ENCODE measurements at regions not wholly inside any gene's neighbourhood (a gene's known extent, or its start where the extent isn't known, plus 50 kb on each side); places are given as distances from the start of the nearest gene placed in this dataset.

DNA sequence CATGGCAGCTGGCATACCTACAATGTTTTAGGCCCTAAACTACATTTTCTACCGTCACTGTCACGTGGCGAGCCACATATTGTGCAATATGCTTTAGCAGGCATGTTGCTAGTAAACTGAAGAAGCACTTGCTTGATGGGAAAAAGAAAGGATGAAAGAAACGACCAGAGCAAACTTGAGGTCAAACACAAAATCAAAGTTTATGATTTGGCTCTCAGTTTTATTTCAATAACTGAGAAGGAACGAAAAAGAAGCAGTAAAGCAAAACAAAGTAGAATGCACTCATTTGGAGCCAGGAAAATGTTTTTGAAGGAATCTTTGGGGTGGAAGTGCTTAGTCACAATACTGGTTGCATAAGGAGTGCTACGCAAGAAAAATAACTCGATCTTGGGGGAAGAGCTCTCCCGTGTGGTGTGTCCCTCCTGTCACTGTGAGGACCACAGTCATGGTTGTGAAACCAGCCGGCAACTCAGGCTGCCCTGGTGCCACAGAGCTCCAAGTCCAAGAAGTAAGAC, 349.8 kb downstream of the RBM43 start:
- DNase-seq (ENCODE audit: extremely low read depth, low read depth, low spot score) = no peak

- DNase-seq (ENCODE audit: extremely low read depth, low read depth, low spot score) = no peak
These were observed 352.1 kb downstream of the RBM43 start for GRCh38 chr2:150909613-150910012.

- no peak for DNase-seq (ENCODE audit: extremely low read depth, low read depth, low spot score)
These were observed 352.6 kb downstream of the RBM43 start for GRCh38 chr2:150909090-150909489.

DNA sequence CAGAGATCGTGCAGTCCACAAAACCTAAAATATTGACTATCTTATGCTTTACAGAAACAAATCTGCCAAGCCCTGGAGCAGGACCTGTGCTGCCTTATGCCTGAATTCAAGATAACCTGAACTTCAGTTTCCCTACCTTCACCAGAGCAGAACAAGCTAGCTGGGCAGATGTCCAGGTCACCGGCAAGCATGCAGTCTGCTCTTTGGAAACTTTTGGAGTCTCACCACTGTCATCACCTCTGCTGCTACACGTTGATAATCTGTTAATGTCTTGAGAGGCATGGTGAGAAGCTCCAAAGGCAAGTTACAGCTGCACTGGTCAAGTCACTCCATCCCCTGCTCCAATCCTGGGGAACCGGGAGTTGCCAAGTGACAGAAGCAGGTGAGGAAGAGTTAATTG, 354.2 kb downstream of the RBM43 start:
- DNase-seq (ENCODE audit: extremely low read depth, low read depth, low spot score) = no peak

DNA sequence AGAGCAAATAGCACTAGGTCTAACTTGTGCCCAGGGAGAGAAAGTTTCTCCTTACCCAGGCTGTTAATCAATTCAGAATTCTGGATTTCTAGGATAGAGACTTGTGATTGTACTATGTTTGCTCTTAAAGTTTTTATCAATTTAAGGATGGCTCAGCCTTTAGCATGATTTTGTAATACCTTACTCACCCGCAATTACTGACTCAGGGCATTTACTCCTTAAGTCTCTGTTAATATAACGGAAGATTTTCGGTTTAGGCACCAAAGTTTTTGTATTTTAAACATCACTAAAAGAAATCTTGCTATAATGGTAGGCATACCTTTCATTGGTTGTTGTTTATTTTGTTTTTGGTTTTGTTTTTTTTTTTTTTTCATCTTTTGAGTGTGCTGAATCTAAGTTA, 358.2 kb downstream of the RBM43 start:
- DNase-seq (ENCODE audit: extremely low read depth, low read depth, low spot score) = no peak

DNA sequence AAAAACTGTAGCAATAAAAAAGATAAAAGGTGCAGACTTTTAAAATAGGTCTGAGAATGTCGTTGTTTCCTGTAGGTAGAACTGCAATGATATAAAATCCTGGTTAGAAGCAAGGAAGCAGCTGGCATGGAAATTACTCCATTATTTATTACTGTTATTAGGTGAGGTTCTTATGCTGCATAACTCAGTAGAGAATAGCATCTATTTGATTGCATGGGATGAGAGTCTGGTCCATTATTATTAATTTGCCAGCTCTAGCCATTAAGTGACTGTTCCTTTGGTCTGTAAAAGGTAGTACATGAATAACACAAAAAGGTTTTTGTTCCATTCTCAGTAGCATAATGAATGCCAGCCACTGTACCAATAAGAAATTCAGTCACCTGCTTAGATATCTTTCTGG, 358.6 kb downstream of the RBM43 start:
- DNase-seq (ENCODE audit: extremely low read depth, low read depth, low spot score) = no peak

- no peak for DNase-seq (ENCODE audit: extremely low read depth, low read depth, low spot score)
These were observed 360.8 kb downstream of the RBM43 start for GRCh38 chr2:150900913-150901312.

DNA sequence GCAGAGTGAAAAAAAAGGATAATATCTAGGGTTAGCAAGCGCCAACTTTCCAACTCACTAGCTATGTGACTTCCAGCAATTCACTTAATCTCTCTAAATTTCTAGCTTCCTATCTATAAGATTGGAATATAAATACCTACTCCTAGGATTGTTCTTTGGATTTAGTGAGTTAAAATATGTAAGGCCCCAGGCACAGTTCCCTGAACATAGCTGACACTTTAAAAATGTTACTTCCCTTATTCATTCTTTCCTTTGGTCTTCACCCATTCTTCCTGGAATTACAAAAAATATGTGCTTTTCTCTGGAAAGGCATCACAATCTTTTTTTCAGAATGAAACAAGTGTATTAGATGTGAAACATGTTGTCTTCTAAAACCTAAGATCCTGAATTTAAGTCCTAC, 365.7 kb downstream of the RBM43 start:
- no peak for DNase-seq (ENCODE audit: extremely low read depth, low read depth, low spot score)

- no peak for DNase-seq (ENCODE audit: extremely low read depth, low read depth, low spot score)
These were observed 372.5 kb downstream of the RBM43 start for GRCh38 chr2:150889141-150889540.

- no peak for DNase-seq (ENCODE audit: extremely low read depth, low read depth, low spot score)
These were observed 373.3 kb downstream of the RBM43 start for GRCh38 chr2:150888337-150888736.

DNA sequence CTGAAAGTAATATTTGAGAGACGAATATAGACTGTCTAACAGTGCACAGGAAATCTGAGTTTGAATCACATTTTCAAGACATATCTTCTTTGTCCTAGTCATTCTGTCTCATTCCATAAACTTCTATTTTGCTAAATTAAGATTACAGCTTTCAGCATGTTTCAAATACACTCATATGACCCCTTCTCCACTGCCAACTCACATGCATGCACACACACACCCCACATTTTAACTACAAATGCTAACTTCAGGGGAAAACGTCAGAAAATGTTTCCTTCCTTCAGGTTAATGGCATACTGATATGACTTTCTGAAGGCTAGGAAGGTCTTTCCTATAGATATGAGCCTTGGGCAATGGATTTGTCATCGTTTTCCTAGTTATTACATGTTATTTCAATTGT, 373.7 kb downstream of the RBM43 start:
- DNase-seq (ENCODE audit: extremely low read depth, low read depth, low spot score) = no peak

GRCh38 chr2:150885774-150886386, 375.8 kb downstream of the RBM43 start:
- DNase-seq (ENCODE audit: extremely low read depth, low read depth, low spot score) = no peak

GRCh38 chr2:150885236-150885635, 376.4 kb downstream of the RBM43 start:
- DNase-seq (ENCODE audit: extremely low read depth, low read depth, low spot score) = no peak

DNA sequence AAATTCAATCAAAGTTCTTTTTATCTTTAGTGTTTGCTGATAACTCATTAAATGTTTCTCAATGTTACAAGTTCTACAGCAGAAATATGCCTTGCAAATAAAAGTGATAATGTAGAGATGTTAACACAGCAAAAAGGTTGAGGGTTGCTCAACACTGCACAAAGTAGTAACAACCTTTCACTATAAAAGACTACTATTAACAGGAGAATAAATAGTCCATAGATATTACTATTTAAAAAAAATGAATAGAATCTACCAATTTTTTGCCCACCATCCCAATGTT, 378.1 kb downstream of the RBM43 start:
- no peak for DNase-seq (ENCODE audit: extremely low read depth, low read depth, low spot score)

GRCh38 chr2:150882751-150883612, 378.7 kb downstream of the RBM43 start:
- no peak for DNase-seq (ENCODE audit: extremely low read depth, low read depth, low spot score)

DNA sequence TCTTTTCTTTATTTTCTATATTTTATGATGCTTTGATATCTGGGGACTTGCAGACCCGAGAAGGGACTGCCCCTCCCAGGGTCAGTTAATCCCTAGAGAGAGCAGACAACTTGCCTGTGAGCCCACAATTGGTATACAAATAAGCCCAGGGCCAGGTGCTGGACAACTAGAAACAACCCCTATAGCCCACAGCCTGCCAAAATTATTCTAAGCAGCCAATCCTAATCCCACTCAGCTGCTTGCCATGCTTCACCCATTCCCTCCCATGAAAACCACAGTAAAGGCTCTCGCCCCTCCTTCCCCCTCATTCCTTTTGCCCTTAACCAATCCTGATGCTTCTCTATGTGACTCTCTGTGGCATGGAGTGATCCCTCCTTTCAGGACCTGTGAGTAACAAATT, 380.7 kb downstream of the RBM43 start:
- no peak for DNase-seq (ENCODE audit: extremely low read depth, low read depth, low spot score)

DNA sequence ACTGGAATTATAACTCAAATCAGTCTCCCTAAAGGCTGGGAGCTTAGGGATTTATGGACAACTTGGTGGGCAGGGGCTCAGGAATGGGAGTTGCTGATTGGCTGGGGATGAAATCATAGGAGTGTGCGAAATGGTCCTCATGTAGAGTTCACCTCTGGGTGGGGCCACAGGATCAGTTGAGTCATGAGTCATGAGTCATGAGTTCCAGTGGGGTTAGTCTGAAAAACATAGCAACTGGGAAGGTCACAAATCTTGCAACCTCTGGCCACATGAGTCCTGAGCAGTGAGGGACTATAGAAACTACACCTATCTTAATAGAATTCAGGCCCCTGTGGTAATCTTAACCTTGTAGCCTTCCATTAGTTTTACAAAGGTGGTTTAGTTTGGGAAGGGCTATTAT, 383.3 kb downstream of the RBM43 start:
- DNase-seq (ENCODE audit: extremely low read depth, low read depth, low spot score) = no peak

DNA sequence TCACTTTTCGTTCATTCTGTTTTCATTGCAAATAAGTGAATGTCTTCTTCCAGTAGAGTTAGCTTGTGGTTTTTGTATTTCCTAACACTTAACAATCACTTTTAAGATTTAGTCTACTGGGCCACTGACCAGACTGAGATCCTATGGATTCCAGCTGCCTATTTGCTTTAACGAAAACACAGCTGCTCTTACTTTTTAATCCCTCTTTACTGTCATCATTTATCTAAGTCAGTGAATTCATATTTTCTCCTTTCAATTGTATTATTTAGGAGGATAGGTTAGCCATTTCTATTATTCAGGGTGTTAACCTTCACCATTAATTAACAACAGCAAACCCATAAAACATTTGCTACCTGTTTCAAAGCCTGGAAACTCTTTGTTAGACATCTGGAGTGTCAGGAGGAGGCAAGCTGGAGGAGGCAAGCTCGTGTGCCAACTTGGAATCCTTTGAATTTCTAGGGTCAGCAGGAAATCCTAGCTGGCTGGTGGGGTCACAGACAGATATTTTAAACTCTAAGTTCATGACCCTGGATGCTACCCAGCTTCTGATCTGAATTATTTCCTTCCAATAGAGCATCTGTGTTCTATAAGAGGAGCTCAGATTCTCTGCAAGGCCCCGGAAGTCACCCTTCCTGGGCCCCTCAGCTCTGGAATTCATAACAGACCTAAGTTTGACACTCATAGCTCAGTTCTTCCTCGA, 385.3 kb downstream of the RBM43 start:
- DNase-seq (ENCODE audit: extremely low read depth, low read depth, low spot score) = no peak

- DNase-seq (ENCODE audit: extremely low read depth, low read depth, low spot score) = no peak
These were observed 385.9 kb upstream of the RND3 start for GRCh38 chr2:150873396-150873772.

DNA sequence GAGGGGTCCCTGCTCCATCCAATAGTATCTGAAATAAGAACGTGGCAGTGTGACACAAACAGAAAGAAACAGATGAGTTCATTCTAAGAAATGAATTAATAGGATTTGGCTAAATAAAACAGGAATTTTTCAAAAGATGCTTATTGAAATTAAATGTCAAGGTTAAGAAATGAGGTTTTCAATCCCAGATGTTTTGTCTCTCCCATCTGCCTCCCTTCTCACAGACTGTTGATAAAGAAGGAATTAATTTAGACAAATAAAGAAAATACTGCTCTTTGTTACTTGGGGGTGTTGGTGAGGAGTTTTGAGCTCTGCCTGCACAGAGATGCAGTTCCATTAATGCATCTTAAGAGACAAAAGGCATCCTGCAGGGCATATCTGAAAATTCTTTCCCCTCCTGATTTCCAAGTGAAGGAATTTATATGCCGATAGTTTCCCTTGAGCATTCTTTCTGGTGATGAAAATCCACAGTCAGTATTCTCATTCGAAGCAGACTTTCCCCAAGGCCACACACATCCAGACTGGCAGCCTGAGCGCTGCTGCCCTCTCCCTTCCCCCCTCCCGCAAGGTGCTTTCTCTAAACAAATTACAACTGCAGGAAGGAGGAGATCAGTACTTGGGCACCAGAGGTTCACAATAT, 385.4 kb upstream of the RND3 start:
- no peak for DNase-seq (ENCODE audit: extremely low read depth, low read depth, low spot score)

DNA sequence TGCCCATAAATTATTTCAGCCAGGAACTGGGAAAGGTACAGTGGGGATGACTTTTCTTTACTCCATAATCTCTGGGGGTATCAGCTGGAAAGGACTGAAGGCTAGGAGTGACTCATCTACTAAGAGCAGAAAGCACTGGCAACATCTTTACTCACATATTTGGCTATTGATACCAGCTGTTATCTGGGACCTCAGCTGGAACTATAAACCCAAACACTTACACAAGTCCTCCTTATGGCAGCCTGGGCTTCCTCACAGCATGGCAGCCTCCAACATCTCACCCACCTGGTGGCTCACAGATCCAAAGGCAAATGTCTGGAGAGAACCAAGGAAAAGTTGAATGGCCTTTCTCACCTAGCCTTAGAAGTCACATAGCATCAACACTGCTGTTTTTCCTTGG, 379.0 kb upstream of the RND3 start:
- DNase-seq (ENCODE audit: extremely low read depth, low read depth, low spot score) = no peak

All from glomerular endothelial cell (primary cell).